ENCODE measurements at regions not wholly inside any gene's neighbourhood (a gene's known extent, or its start where the extent isn't known, plus 50 kb on each side); places are given as distances from the start of the nearest gene placed in this dataset.

GRCh38 chr1:53378061-53378460 lies 50.2 kb upstream of the LRP8 start:
- no peak for DNase-seq (ENCODE audit: low read depth)

GRCh38 chr1:53378932-53379661 lies 51.2 kb upstream of the LRP8 start:
- no peak for DNase-seq (ENCODE audit: low read depth)

GRCh38 chr1:53379662-53380002 lies 51.8 kb upstream of the LRP8 start:
- DNase-seq (ENCODE audit: low read depth) = no peak

GRCh38 chr1:53380296-53380695 lies 52.4 kb upstream of the LRP8 start:
- DNase-seq (ENCODE audit: low read depth) = no peak

- DNase-seq (ENCODE audit: low read depth) = no peak
These were observed 54.0 kb upstream of the LRP8 start for GRCh38 chr1:53381790-53382401.

GRCh38 chr1:53383136-53383870 lies 55.4 kb upstream of the LRP8 start:
- no peak for DNase-seq (ENCODE audit: low read depth)

GRCh38 chr1:53384796-53385195 lies 56.9 kb upstream of the LRP8 start:
- DNase-seq (ENCODE audit: low read depth) = no peak

GRCh38 chr1:53385276-53386225 lies 57.7 kb upstream of the LRP8 start:
- no peak for DNase-seq (ENCODE audit: low read depth)

- no peak for DNase-seq (ENCODE audit: low read depth)
These were observed 61.1 kb upstream of the LRP8 start for GRCh38 chr1:53388963-53389362.

- no peak for DNase-seq (ENCODE audit: low read depth)
These were observed 62.4 kb upstream of the LRP8 start for GRCh38 chr1:53390261-53390660.

- no peak for DNase-seq (ENCODE audit: low read depth)
These were observed 62.9 kb upstream of the LRP8 start for GRCh38 chr1:53390736-53391135.

GRCh38 chr1:53391296-53391695 lies 63.4 kb upstream of the LRP8 start:
- DNase-seq (ENCODE audit: low read depth) = no peak

GRCh38 chr1:53391982-53392381 lies 64.1 kb upstream of the LRP8 start:
- no peak for DNase-seq (ENCODE audit: low read depth)

GRCh38 chr1:53392460-53392859 lies 64.6 kb upstream of the LRP8 start:
- no peak for DNase-seq (ENCODE audit: low read depth)

- peak; percentile 67 for DNase-seq (ENCODE audit: low read depth)
These were observed 65.5 kb upstream of the LRP8 start for GRCh38 chr1:53393325-53393792.

GRCh38 chr1:53394306-53394705 lies 64.9 kb upstream of the DMRTB1 start:
- no peak for DNase-seq (ENCODE audit: low read depth)

- no peak for DNase-seq (ENCODE audit: low read depth)
These were observed 63.5 kb upstream of the DMRTB1 start for GRCh38 chr1:53395671-53396215.

GRCh38 chr1:53396573-53397268 lies 62.5 kb upstream of the DMRTB1 start:
- DNase-seq (ENCODE audit: low read depth) = no peak

- DNase-seq (ENCODE audit: low read depth) = no peak
These were observed 61.1 kb upstream of the DMRTB1 start for GRCh38 chr1:53398091-53398490.

- no peak for DNase-seq (ENCODE audit: low read depth)
These were observed 60.4 kb upstream of the DMRTB1 start for GRCh38 chr1:53398576-53399365.

All from stimulated activated CD8-positive, alpha-beta memory T cell treated with anti-CD3 and anti-CD28 coated beads, Interleukin-15, amount 100 ng/mL, for 24 hours (primary cell).